ENCODE measurements at regions not wholly inside any gene's neighbourhood (a gene's known extent, or its start where the extent isn't known, plus 50 kb on each side); places are given as distances from the start of the nearest gene placed in this dataset.
"Not testable (repeated sequence)": the region's sequence is repeated elsewhere in the genome, so short reads cannot be mapped to it uniquely, and the experiment has no call there.

DNA sequence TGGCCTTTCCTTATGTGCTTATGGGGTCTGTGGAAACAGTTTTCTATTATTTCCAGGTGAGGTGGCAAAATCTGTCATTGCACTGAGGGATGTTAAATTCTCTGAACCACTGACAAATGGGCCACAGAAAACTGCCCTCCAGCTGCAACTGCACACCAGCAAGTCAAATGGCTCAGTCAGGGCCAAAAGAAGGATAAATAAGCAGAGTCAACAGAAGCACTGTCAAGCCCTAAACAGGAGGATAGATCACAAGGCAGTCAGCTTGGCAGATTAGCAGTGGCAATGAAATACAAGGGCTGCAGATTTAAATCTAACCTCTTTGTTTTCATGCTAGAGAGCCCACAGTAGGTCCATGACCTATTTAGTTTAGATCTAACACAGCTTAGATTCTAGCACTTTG lies 435.6 kb downstream of the ETS1 start:
- no peak for DNase-seq

DNA sequence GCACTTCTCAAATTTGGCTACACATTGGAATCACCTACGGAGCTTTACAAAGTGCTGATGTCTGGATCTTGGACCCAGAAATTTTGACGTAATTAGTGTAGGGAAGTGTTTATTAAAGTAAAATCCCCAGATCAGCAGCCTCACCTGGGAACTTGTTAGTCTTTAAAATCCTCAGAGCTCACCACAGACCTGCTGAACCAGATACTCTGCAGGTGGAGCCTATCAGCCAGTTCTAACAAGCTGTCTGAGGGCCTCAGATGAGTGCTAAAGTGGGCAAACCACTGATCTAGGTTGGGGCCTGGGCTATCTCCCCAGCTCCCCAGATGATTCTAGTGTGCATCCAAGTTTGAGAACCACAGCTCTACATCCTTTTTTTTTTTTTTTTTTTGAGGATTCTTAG lies 436.0 kb downstream of the ETS1 start:
- DNase-seq: no peak

DNA sequence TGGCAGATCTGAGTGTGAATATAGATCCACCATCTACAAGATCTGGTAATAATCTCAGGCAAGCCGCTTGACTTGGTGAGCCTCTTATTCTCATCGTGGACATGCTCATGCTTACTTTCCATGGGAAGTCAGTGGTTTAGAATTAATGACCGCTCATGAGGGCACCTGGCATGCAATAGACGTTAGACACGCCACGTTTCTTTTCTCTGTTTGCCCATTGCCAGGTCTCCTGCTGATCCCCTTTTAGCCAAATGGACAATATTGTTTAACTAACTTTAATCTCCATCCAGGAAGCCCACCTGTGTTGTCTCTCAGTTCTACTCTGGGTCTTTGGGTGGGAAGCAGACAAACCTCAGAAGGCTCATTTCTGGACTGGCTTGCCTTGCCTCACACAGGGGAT lies 439.1 kb downstream of the ETS1 start:
- DNase-seq: no peak

DNA sequence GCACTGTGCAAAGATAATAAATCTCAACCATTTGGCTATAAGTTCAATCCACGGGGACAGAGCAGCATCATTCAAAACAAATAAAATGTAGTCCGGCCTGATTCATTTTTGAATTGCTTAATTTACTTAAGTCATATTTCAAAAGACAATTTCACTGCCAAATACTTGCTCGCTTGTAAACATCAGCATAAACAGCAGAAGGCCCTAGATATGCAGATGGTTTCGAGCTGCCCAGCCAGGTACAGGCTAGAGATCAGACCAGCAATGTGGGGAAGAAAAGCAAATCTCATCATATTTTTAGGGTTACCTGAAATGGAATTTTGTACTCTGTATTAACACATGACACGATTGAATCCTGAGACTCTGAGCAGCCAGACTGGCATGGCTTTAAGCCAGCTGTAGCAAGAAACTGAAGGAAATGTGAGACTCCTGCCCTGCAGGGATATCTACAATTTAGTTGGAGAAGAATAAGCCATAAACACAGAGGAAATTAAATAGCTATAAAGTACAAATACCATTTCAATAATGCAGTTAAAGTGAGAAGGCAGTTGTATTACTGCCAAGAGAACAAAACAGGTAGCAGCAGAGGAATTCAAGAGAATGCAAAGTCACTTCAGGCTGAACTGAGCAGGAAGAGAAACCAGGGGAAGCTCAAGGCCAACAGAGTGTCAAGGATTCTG lies 440.3 kb downstream of the ETS1 start:
- DNase-seq: no peak

DNA sequence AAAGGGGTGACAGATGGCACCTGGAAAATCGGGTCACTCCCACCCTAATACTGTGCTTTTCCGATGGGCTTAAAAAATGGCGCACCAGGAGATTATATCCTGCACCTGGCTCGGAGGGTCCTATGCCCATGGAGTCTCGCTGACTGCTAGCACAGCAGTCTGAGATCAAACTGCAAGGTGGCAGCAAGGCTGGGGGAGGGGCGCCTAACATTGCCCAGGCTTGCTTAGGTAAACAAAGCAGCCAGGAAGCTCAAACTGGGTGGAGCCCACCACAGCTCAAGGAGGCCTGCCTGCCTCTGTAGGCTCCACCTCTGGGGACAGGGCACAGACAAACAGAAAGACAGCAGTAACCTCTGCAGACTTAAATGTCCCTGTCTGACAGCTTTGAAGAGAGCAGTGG lies 447.1 kb downstream of the ETS1 start:
- DNase-seq: not testable (repeated sequence)

DNA sequence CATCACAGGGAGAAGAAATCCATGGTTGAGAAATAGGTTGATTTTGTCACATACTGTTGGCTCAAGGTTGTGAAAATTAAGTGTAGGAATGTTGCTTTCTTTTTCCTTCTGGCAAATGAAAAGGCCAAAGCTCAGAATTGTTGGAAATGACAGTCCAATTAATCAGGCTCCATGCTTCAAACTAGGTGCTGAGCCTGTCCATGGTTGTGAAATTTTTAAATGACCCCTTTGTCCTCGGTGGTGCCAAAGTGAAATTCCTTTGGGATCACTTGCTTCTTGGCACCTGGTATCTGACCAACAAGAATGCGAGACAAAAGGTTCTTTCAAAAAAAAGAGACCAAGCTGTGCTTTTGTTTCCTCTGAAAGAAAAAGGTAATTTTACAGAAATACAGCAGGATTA lies 451.9 kb downstream of the ETS1 start:
- DNase-seq: no peak

DNA sequence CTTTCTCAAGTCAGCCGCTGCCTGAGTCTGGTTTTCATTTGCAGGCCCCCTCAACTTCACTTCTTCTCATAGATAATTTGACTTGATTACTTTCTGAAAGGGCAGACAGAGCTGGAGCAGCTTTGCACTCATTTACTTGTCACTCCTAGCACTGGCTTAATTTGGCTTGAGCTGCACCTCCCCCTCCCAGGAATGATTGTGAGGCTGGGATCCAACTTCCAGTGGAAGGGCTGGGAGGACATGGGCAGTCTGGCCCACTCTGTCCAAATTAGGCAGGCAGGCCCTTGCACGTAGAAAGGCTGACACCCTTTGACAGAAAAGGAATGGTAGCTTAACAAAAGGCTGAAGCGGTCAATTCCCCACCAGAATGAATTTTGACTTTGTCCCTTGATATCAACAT lies 453.9 kb downstream of the ETS1 start:
- no peak for DNase-seq

DNA sequence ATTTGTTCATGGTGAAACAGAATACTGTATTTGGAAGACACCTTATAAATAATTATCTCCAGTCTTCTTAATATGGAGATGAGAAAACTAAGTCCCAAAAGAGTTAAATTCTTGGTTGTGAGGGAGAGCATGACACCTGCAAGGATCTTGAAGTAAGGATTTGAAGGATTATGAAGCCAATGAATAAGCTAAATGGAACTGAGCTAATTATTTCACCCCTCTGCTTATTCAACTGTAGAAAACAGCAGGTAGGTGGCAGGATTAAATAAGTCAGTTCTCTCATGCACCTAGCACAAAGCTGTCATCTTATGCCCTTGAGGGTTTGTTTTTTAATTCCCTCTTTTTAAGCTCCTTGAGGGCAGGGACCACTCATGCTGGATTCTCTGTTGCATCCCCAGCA lies 457.3 kb downstream of the ETS1 start:
- no peak for DNase-seq

DNA sequence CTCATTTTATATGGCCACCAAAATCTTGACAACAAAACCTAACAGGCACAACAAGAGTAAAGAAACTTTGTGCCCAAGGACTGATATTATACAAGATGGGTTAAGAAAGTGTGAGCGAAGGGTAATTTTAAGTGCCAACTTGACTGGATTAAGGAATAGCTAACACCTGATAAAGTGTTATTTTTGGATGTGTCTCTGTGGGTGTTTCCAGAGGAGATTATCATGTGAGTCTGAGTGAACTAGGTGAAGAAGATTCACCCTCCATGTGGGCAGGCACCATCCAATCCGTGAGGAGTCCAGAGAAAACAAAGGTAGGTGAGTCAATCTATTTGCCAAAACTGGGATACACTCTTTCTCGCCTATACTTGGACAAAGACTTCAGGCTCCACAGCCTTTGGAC lies 461.6 kb downstream of the ETS1 start:
- no peak for DNase-seq

DNA sequence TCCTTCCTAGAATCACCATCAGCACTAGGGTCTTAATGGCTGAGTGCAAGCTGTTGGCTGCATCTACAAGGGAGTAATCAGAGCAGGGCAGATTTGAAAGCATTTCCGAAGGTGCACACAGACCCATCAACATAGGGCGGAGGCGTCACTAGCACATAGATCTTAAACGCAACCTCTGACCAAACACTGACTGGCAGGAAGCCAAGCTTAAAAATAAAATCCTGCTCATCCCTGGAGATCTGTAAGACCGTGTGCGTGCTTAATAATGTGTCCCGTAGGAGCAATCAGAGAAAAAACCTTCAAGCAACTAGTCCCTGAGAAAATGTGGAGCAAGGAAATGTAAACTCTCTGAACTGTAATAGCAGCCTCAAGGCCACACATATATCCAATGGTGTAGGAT lies 470.5 kb downstream of the ETS1 start:
- DNase-seq: no peak

DNA sequence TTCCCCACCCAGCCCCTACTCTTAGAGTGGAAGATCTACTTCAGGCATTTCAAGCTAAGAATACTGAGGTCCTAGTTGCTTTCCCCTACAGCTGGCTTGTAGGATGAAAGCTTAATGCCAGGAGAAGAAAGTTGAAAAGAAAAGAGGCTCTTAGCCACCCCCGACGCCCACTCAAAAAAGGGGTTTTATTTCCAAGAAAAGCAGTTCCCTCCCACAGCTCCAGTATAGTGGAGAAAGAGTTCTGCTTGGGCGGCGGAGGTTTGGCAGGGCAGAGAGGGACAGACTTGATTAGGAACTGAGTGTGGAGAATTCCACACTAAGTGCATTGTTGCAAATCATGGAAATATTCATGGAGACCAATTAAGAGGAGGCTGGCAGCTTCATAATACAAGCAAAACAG lies 470.9 kb downstream of the ETS1 start:
- no peak for DNase-seq

DNA sequence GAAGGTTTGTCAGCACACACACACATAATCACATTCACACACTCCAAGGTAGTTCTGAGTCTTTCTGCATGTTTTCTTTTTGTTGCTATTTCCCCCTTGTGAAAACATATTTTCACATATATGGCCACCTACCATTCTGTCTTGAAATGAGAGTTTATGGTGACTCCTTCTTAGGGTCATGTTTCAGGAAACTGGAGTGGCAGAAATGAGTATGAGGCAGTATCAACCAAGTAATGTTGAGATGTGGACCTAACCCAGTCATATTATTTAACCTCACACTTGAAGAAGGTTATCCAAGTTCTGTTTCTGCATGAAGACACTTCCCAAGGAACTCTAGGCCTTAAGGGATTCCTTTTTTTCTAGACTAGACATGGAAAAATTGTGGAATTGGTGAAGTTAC lies 481.4 kb downstream of the ETS1 start:
- DNase-seq: no peak

DNA sequence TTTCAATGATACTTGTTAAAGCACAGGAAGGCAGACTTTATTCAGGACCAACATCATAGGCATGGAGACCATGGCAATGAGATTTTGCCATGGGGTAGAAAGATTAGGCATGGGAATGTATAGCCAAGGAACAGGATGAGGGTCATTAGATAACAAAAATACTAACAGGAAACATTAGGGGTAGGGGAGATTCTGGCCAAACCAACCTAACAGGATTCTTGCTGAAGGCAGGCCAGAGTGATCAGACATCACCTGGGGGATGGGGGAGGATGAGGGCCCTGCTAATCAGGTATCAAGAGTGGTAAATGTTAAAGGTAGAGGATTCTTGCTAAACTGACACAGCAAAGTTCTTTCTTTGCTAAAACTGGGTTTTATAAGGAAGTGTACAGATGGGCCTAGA lies 481.8 kb downstream of the ETS1 start:
- DNase-seq: no peak

DNA sequence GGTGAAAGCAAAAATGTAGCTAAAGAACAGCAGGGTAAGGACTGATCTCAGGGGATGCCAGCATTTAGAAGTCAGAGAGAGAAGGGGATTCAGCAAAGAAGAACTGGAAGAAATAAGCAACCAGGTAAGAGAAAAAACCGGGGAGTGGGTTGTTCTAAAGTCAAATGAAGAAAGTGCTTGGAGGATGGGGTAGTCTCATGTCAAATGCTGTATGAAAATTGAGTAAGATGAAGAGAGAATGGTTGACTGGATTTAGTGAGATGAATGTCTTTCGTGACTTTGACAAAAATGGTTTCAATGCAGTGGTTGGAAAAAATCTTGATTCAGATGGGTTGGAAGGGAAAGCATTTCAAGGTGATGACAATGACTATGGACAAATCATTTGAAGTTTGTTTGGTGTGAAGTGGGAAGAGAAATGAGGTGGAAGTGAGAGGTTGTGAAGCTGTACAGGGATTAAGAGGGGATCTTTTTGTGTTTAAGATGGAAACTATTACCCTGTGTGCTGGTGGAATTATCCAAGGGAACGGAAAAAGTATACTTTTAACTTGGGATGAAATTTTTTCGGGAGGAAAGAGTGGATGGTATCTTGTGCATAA lies 484.0 kb downstream of the ETS1 start:
- no peak for DNase-seq

DNA sequence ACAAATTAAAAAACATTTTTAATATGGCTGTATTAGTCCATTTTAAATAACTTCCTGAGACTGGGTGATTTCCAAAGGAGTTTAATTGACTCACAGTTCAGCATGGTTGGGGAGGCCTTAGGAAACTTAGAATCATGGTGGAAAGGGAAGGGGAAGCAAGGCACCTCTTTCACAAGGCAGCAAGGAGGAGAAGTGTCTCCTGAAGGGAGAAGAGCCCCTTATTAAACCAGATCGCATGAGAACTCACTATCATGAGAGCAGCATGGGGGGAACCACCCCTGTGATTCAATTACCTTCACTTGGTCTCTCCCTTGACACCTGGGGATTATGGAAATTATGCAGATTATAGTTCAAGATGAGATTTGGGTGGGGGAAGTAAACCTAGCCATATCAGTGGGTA lies 488.6 kb downstream of the ETS1 start:
- DNase-seq: no peak

DNA sequence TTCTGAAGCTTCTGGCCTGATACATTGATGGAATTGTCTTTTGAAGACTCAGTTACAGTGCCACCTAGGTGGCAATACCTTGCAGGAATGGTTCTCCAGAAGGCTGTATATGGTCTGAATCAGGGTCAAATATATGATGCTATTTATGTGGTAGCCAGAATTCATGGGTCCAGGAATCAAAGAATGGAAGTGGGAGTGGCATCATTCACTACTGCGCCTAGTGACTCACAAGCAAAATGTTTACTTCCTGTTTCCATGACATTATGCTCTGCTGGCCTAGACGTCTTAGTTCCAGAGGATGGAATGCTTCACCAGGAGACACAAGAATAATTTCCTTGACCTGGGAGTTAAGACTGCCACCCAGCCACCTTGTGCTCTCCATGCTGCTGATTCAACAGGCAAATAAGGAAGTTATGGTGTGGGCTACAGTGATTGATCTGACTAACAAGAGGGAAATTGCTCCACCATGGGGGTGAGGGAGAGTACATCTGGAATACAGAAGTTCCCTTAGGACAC lies 491.8 kb downstream of the ETS1 start:
- no peak for DNase-seq

DNA sequence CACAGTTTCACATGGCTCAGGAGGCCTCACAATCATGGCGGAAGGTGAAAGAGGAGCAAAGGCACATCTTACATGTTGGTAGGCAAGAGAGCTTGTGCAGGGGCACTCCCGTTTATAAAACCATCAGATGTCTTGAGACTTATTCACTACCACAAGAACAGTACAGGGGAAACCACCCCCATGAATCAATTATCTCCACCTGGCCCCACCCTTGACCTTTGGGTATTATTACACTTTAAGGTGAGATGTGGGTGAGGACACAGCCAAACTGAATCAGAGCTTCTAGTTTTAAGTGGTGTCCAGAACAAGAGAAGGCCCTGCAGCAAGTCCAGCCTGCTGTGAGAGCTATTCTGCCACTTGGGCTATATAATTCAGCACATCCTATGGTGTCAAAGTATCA lies 493.7 kb downstream of the ETS1 start:
- no peak for DNase-seq

DNA sequence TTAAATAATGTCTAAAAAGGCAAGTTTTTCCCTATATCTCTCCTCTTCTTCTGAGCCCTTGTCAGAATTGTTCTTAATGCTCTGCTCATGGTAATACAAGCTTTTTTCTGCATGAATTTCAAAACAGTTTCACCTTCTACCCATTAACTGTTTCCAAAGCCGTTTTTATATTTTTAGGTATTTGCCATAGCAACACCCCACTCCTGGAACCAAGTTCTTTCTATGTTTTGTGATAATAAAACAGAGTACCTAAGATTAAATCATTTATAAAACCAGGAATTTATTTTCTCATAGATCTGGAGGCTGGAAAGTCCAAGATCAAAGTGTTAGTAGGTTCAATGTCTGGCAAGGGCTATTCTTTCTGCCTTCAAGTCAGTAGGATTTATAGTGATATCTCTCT lies 497.4 kb downstream of the ETS1 start:
- DNase-seq: no peak

DNA sequence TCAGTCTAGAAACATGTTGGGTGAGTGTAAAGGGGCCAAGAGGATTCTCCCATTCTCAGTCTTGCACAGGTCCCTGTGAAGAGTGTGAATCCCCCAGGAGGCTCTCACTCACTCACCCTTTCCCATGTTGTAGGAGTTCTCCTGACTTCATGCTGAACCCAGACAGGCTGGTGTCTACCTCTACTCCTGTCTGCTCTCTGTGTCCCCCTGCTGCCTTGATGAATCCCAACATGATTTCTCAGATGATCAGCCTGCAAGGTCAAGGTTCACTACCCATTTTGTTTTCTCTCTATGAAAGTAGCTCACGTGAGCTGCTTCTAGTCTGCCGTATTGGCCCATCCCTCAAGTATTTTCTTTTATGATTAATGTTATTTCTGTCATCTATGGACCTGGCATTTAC lies 500.6 kb downstream of the ETS1 start:
- DNase-seq: no peak

DNA sequence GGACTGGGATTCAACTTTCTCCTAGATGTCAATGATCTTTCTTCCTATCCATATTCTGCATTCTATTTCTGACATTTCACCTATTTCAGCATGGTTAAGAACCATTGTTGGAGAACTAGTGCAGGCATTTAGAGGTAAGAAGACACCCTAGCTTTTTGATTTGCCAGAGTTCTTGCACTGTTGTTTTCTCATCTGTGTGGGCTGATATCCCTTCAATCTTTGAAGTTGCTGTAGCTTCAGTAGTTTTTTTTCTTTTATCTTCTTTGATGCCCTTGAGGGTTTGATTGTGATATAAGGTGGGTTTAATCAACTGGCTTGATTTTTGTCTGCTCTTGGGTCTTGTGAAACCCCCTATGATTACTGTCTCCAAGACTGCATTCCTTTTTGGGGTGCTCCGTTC lies 502.1 kb downstream of the ETS1 start:
- DNase-seq: no peak

DNA sequence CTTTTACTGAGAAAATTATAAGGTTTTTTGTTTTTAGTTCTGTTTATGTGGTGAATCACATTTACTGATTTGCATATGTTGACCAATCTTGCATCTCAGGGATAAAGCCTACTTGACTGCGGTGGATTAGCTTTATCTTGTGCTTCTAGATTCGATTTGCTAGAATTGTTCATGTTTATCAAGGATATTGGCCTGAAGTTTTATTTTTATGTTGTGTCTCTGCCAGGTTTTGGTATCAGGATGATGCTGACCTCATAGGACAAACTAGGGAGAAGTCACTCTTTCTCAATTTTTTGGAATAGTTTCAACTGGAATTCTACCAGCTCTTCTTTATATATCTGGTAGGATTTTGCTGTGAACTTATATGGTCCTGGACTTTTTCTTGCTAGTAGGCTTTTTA lies 504.8 kb downstream of the ETS1 start:
- DNase-seq: no peak

DNA sequence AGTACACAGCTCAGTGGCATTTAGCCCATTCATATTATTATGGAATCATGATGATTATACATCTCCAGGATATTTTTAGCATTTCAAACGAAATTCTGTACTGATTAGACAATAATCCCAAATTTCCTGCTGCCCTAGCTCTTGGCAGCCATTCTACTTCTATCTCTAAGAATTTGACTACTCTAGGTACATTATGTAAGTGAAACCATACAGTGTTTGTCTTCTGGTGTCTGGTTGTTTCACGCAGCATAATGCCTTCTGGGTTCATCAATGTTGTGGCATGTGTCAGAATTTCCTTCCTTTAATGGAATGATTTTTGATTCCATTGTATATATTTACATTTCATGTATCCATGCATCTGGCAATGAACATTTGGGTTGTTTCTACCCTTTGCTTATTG lies 517.7 kb downstream of the ETS1 start:
- DNase-seq: no peak

DNA sequence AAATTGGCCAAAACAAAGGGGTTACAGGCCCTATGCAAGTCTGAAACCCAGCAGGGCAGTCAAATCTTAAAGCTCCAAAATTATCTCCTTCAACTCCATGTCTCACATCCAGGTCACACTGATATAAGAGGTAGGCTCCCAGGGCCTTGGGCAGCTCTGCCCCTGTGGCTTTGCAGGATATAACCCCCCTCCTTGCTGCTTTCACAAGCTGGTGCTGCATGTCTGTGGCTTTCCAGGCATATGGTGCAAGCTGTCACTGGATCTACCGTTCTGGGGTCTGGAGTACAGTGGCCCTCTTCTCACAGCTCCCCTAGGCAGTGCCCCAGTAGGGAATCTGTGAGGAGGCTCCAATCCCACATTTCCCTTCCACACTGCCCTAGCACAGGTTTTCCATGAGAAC lies 519.6 kb downstream of the ETS1 start:
- no peak for DNase-seq

DNA sequence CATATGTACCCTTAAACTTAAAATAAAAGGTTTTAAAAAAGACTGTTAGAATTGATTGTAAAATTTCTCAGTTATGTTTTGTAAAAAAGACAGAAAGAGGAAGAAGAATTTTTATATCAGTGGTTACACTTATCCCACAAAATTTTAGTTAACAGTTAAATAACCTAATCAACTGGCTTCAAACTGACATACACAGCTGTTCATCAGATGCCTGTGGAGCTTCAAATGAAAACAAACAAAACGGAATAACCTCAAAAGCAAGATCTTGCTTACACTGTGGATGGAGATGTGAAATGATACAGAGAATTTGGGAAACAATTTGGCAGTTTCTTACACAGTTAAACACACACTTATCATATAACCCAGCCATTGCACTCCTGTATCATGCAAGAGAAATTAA lies 521.0 kb downstream of the ETS1 start:
- DNase-seq: no peak

DNA sequence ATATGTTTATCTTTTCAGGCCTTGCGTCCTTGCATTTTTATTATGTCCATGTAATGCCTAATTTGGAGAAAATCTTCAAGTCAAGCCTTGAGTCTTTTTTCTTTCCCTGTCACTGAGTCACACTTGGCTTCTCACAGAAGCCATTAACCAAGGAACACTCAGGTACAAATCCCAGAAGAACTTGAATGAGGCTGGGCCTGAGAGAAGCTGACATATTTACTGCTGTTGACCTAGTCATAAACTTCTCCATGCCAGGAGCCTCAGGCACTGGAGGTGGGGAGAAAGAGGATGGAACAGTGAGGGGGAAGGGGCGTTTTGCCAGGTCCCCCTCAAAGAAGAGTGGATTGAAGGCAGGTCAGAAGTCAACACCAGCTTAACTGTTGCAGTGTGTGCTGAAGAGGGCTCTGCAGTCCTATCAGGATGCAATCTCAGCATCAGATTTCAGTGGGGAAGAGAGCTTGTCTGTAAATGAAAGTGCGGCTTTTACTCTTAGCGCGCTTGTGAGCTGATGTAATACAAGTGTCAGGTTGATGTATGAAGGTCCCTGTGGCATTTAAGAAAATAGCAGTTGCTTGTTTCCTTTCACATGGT lies 526.0 kb downstream of the ETS1 start:
- no peak for DNase-seq

Data from central memory CD4-positive, alpha-beta T cell (primary cell).